MM.1S (cell line): ENCODE measurements at regions not wholly inside any gene's neighbourhood (a gene's known extent, or its start where the extent isn't known, plus 50 kb on each side); places are given as distances from the start of the nearest gene placed in this dataset.

Source experiments
- DNase-seq: peaks from one replicate; pipeline ENCODE4 v3.0.0-alpha.2; 2015
- H2AFZ ChIP-seq: fragments of 300-600 bp; sonication (generic); 2 replicates; pipeline ENCODE4 v1.6.0; 2016; ENCODE audit warnings: antibody characterized with exemption, low read length
- H3F3A ChIP-seq: fragments of 300-600 bp; sonication (generic); 2 replicates; pipeline ENCODE4 v1.6.1; 2016; ENCODE audit warnings: mild to moderate bottlenecking, antibody characterized with exemption, low read length, moderate library complexity, mixed read lengths; ENCODE audit not compliant: insufficient read depth
- H3K27ac ChIP-seq: fragments of 300-600 bp; sonication (generic); 2 replicates; pipeline ENCODE4 v1.5.1; 2016; ENCODE audit warnings: mild to moderate bottlenecking, low read length
- H3K27me3 ChIP-seq: fragments of 300-600 bp; sonication (generic); replicated peaks from 2 replicates; pipeline ENCODE4 v1.6.0; 2016; ENCODE audit warnings: low read length; ENCODE audit not compliant: insufficient read depth
- H3K36me3 ChIP-seq: fragments of 300-600 bp; sonication (generic); replicated peaks from 2 replicates; pipeline ENCODE4 v1.6.1; 2016; ENCODE audit warnings: mild to moderate bottlenecking, low read length, mixed read lengths; ENCODE audit not compliant: insufficient read depth
- H3K4me1 ChIP-seq: fragments of 300-600 bp; sonication (generic); 2 replicates; pipeline ENCODE4 v1.6.1; 2016; ENCODE audit warnings: low read length, mixed read lengths
- H3K4me2 ChIP-seq: fragments of 300-600 bp; sonication (generic); 2 replicates; pipeline ENCODE4 v1.6.0; 2016; ENCODE audit warnings: low read depth, low read length
- H3K4me3 ChIP-seq: fragments of 300-600 bp; sonication (generic); 2 replicates; pipeline ENCODE4 v1.5.1; 2016; ENCODE audit warnings: low read length, mixed read lengths
- H3K79me2 ChIP-seq: fragments of 300-600 bp; sonication (generic); 2 replicates; pipeline ENCODE4 v1.6.1; 2016; ENCODE audit warnings: mixed run types, low read length, mixed read lengths
- H3K9ac ChIP-seq: fragments of 300-600 bp; sonication (generic); 2 replicates; pipeline ENCODE4 v1.6.1; 2016; ENCODE audit warnings: low read length, mixed read lengths
- H3K9me2 ChIP-seq: fragments of 300-600 bp; sonication (generic); replicated peaks from 2 replicates; pipeline ENCODE4 v1.6.1; 2016; ENCODE audit warnings: mild to moderate bottlenecking, low read length, mixed read lengths; ENCODE audit not compliant: insufficient read depth
- H3K9me3 ChIP-seq: fragments of 300-600 bp; sonication (generic); replicated peaks from 2 replicates; pipeline ENCODE4 v1.6.1; 2016; ENCODE audit warnings: mild to moderate bottlenecking, low read length, mixed read lengths; ENCODE audit not compliant: insufficient read depth
- H4K20me1 ChIP-seq: fragments of 300-600 bp; sonication (generic); 2 replicates; pipeline ENCODE4 v1.6.1; 2016; ENCODE audit warnings: mild to moderate bottlenecking, low read length, moderate library complexity, mixed read lengths; ENCODE audit not compliant: insufficient read depth
- EZH2 ChIP-seq: fragments of 300-600 bp; sonication (generic); optimal IDR thresholded peaks from 2 replicates; pipeline ENCODE3; 2017; ENCODE audit warnings: low read depth, mild to moderate bottlenecking, antibody characterized with exemption, low read length, mixed read lengths
- EZH2phosphoT487 ChIP-seq: fragments of 300-600 bp; sonication (generic); IDR thresholded peaks from 2 replicates; pipeline ENCODE4 v1.6.1; 2018; ENCODE audit warnings: antibody characterized with exemption, low read length
- TF ChIP-seq, protein P1 (sequence below): fragments of 300-600 bp; sonication (generic); IDR thresholded peaks from 2 replicates; pipeline ENCODE4 v1.5.1; 2016; ENCODE audit warnings: antibody characterized with exemption, low read length, mixed read lengths

DNA sequence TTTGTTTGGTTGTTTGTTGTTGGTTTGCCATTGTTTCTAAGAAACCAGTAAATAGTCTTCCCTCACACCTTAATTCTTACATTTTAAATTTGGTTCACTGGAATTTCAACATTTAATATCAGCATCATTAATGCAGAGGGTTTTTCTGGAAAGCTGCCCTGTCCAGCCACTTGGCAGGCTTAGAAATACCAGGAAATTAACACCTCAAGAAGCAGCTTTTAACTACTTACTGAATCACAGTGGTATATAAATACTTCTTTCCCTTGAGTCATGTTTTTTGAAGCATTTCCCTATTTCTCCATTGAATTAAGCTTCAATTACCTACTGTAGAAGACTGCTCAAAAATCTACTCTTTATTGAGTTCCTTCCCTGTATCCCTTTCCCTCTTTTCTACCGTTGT is 1221.1 kb upstream of the ADGRL3 start:
- no peak for DNase-seq
- no peaks in the 10 kb centered on the region for H3K79me2 ChIP-seq
- no peaks in the 10 kb centered on the region for H4K20me1 ChIP-seq
- no peak overlapping the region for H3K9ac ChIP-seq
- H3K27ac ChIP-seq: no peak overlapping the region
- H3F3A ChIP-seq: no peaks in the 10 kb centered on the region
- H3K4me3 ChIP-seq: no peak overlapping the region
- H3K27me3 ChIP-seq: no peaks in the 10 kb centered on the region
- H3K4me2 ChIP-seq: no peak overlapping the region
- no peaks in the 10 kb centered on the region for H3K9me3 ChIP-seq
- TF ChIP-seq, protein P1, sequence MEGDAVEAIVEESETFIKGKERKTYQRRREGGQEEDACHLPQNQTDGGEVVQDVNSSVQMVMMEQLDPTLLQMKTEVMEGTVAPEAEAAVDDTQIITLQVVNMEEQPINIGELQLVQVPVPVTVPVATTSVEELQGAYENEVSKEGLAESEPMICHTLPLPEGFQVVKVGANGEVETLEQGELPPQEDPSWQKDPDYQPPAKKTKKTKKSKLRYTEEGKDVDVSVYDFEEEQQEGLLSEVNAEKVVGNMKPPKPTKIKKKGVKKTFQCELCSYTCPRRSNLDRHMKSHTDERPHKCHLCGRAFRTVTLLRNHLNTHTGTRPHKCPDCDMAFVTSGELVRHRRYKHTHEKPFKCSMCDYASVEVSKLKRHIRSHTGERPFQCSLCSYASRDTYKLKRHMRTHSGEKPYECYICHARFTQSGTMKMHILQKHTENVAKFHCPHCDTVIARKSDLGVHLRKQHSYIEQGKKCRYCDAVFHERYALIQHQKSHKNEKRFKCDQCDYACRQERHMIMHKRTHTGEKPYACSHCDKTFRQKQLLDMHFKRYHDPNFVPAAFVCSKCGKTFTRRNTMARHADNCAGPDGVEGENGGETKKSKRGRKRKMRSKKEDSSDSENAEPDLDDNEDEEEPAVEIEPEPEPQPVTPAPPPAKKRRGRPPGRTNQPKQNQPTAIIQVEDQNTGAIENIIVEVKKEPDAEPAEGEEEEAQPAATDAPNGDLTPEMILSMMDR: no peak
- no peak for TF ChIP-seq EZH2phosphoT487
- no peak for TF ChIP-seq EZH2
- H2AFZ ChIP-seq: no peak overlapping the region
- no peaks in the 10 kb centered on the region for H3K4me1 ChIP-seq
- no peaks in the 10 kb centered on the region for H3K36me3 ChIP-seq
- H3K9me2 ChIP-seq: no peaks in the 10 kb centered on the region

DNA sequence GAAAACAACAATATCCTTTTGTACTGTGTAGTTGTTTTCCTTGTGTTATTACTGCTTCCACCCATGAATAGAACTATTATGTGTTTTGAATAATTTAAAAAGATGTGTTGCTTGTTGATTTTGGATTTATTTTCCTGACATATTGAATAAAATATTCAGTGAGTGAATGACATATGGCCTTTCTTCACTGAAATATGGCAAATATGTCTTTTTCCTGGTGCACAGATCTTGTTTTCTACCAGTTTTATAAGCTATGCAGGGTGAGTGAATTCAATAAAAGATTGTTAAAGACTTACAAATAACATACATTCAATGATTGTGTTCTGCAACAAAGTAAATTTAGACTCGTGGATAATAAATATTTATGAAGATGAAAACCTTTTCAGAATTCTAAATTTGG is 1216.3 kb upstream of the ADGRL3 start:
- Histone ChIP-seq H3K4me1 (no peaks in the 10 kb centered on the region), H3K4me3 (no peak overlapping the region), H3K9me3 (no peaks in the 10 kb centered on the region), H3K27me3 (no peaks in the 10 kb centered on the region), H3K9ac (no peak overlapping the region), H4K20me1 (no peaks in the 10 kb centered on the region), H3K36me3 (no peaks in the 10 kb centered on the region), H3K79me2 (no peaks in the 10 kb centered on the region), H3K9me2 (no peaks in the 10 kb centered on the region), H2AFZ (no peak overlapping the region), H3K4me2 (no peak overlapping the region), H3K27ac (no peak overlapping the region), H3F3A (no peaks in the 10 kb centered on the region)
- no peak for DNase-seq
- no peak for TF ChIP-seq EZH2phosphoT487
- no peak for TF ChIP-seq EZH2
- TF ChIP-seq, protein P1: no peak

DNA sequence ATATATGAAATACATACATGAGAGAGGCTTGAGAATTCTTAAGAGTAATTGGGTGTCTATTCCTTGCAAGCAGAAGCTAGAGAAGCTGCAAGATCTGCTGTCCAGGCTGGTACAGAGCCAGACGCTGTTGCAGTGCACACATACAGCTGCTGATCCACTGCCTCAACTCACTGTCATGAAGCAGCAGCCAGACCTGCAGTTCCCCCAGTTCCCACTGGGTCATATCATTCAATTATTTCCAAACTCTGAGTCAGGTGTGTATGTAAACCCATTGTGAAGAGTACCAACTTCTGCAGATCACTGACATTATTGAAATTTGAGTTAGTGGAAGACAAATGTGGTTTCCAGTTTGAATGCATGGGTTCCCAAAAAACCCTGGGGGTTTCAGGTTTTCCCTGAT is 1212.8 kb upstream of the ADGRL3 start:
- H3K27ac ChIP-seq: no peak overlapping the region
- H3F3A ChIP-seq: no peaks in the 10 kb centered on the region
- TF ChIP-seq EZH2phosphoT487 (no peak), EZH2 (no peak)
- TF ChIP-seq, protein P1: no peak
- no peaks in the 10 kb centered on the region for H3K4me1 ChIP-seq
- no peak overlapping the region for H2AFZ ChIP-seq
- no peak overlapping the region for H3K4me2 ChIP-seq
- H3K27me3 ChIP-seq: no peaks in the 10 kb centered on the region
- H3K4me3 ChIP-seq: no peak overlapping the region
- DNase-seq: no peak
- H3K9ac ChIP-seq: no peak overlapping the region
- H3K79me2 ChIP-seq: no peaks in the 10 kb centered on the region
- no peaks in the 10 kb centered on the region for H3K36me3 ChIP-seq
- no peaks in the 10 kb centered on the region for H3K9me2 ChIP-seq
- H4K20me1 ChIP-seq: no peaks in the 10 kb centered on the region
- no peaks in the 10 kb centered on the region for H3K9me3 ChIP-seq
